Omental fat pad (tissue), 3 donors: ENCODE measurements at regions not wholly inside any gene's neighbourhood (a gene's known extent, or its start where the extent isn't known, plus 50 kb on each side); places are given as distances from the start of the nearest gene placed in this dataset.
"Not testable (repeated sequence)": the region's sequence is repeated elsewhere in the genome, so short reads cannot be mapped to it uniquely, and the experiment has no call there.

Experiments used
- ATAC-seq: fragments of 150-250 bp; one replicate; pipeline ENCODE4 v1.9.1; 2016; ENCODE audit warnings: mild to moderate bottlenecking, moderate library complexity; ENCODE audit not compliant: low FRiP score
- DNase-seq: peaks from one replicate; pipeline ENCODE4 v3.0.0-alpha.2; 2019; ENCODE audit warnings: low spot score
- CTCF ChIP-seq, 3 donors: fragments of 450-650 bp; IDR thresholded peaks; one replicate each; pipeline ENCODE4 v1.5.1; 2016 to 2017; ENCODE audit warnings: antibody characterized with exemption in 3 of 3, mild to moderate bottlenecking in 3 of 3, moderate library complexity in 2 of 3

- TF ChIP-seq CTCF (IDR thresholded peaks at IDR 0.05) = no peak
- DNase-seq (no peak), ATAC-seq (no peak)
These were observed 145.6 kb downstream of the DLL1 start for GRCh38 chr6:170145272-170145592.

- ATAC-seq (no peak), DNase-seq (no peak)
- no peak for TF ChIP-seq CTCF (IDR thresholded peaks at IDR 0.05)
These were observed 146.2 kb downstream of the DLL1 start for GRCh38 chr6:170144571-170145271.

- no peak for TF ChIP-seq CTCF (IDR thresholded peaks at IDR 0.05)
- no peak for ATAC-seq
- no peak for DNase-seq
These were observed 147.3 kb downstream of the DLL1 start for GRCh38 chr6:170143401-170144150.

GRCh38 chr6:170142559-170142958, 148.3 kb downstream of the DLL1 start:
- ATAC-seq = no peak
- DNase-seq = no peak

GRCh38 chr6:170141061-170141460, 149.8 kb downstream of the DLL1 start:
- ATAC-seq, DNase-seq: not testable (repeated sequence)

More at GRCh38 chr6:170142559-170142958, 148.3 kb downstream of the DLL1 start:
- no peak for TF ChIP-seq CTCF (IDR thresholded peaks at IDR 0.05)

GRCh38 chr6:170140129-170140528, 150.7 kb downstream of the DLL1 start:
- no peak for TF ChIP-seq CTCF (IDR thresholded peaks at IDR 0.05)
- no peak for ATAC-seq
- no peak for DNase-seq

GRCh38 chr6:170139531-170139930, 151.3 kb downstream of the DLL1 start:
- DNase-seq (no peak), ATAC-seq (no peak)
- TF ChIP-seq CTCF (IDR thresholded peaks at IDR 0.05) = no peak

GRCh38 chr6:170139046-170139445, 151.8 kb downstream of the DLL1 start:
- not testable (repeated sequence) for ATAC-seq, DNase-seq
